Natural killer cell (primary cell): ENCODE measurements at regions not wholly inside any gene's neighbourhood (a gene's known extent, or its start where the extent isn't known, plus 50 kb on each side); places are given as distances from the start of the nearest gene placed in this dataset.

Source experiments
- ATAC-seq, 3 donors: fragments of 150-1000 bp in 2 of 3; fragments of 200-7000 bp in 1 of 3; cut with Tn5 transposase; 1 replicate in 1 of 3; 2 replicates in 2 of 3; pipeline ENCODE4 v1.10.0; 2021; ENCODE audit warnings: mild to moderate bottlenecking in 2 of 3, moderate library complexity in 2 of 3
- DNase-seq, 2 donors: peaks; one replicate each; pipeline versions ENCODE4 v3.0.0 to v3.0.0-alpha.2; 2013 to 2021; ENCODE audit warnings: mixed read lengths in 1 of 2
- H3K27ac ChIP-seq: one replicate; pipeline ENCODE4 v1.5.1; 2013; ENCODE audit warnings: mild to moderate bottlenecking, low read length
- H3K27me3 ChIP-seq: one replicate; pipeline ENCODE4 v1.6.1; 2013; ENCODE audit warnings: low read length; ENCODE audit not compliant: control insufficient read depth, insufficient read depth
- H3K36me3 ChIP-seq: one replicate; pipeline ENCODE4 v1.6.1; 2013; ENCODE audit warnings: low read length; ENCODE audit not compliant: control insufficient read depth, insufficient read depth
- H3K4me1 ChIP-seq: one replicate; pipeline ENCODE4 v1.6.1; 2013; ENCODE audit warnings: low read length; ENCODE audit not compliant: control insufficient read depth, insufficient read depth
- H3K4me3 ChIP-seq: one replicate; pipeline ENCODE4 v1.5.1; 2013; ENCODE audit warnings: low read length
- H3K9me3 ChIP-seq: one replicate; pipeline ENCODE4 v1.6.1; 2013; ENCODE audit warnings: low read length; ENCODE audit not compliant: control insufficient read depth, insufficient read depth
- H3K27ac Mint-ChIP-seq, 2 donors: one replicate each; pipeline ENCODE4 v1.8.0; 2022; ENCODE audit warnings: mild to moderate bottlenecking in 2 of 2, mixed read lengths in 2 of 2, moderate library complexity in 1 of 2
- H3K27me3 Mint-ChIP-seq, 2 donors: one replicate each; pipeline ENCODE4 v1.8.0; 2022; ENCODE audit warnings: low read depth in 2 of 2, mixed read lengths in 2 of 2
- H3K36me3 Mint-ChIP-seq: one replicate; pipeline ENCODE4 v1.8.0; 2022; ENCODE audit warnings: mixed read lengths
- H3K4me1 Mint-ChIP-seq, 2 donors: one replicate each; pipeline ENCODE4 v1.8.0; 2022; ENCODE audit warnings: mixed read lengths in 2 of 2
- H3K4me3 Mint-ChIP-seq: one replicate; pipeline ENCODE4 v1.8.0; 2022; ENCODE audit warnings: mild to moderate bottlenecking, moderate library complexity, mixed read lengths
- H3K9me3 Mint-ChIP-seq, 2 donors: one replicate each; pipeline ENCODE4 v1.8.0; 2022; ENCODE audit warnings: mixed read lengths in 2 of 2
- WGBS: methylation state at CpG from one replicate; pipeline ENCODE4 v1.1.7; 2013; ENCODE audit warnings: missing lambda C conversion rate; ENCODE audit not compliant: insufficient coverage; 5-methylcytosine and 5-hydroxymethylcytosine counted together
- intact Hi-C: fragments of 100-400 bp; cut with micrococcal nuclease; formaldehyde crosslinking; loops from one replicate; pipeline ENCODE4 v1.14.2; 2022
- TF ChIP-seq, protein P1 (sequence below): fragments of 200-600 bp; IDR thresholded peaks from one replicate; pipeline ENCODE4 v1.8.0; 2022; ENCODE audit warnings: antibody characterized with exemption

DNA sequence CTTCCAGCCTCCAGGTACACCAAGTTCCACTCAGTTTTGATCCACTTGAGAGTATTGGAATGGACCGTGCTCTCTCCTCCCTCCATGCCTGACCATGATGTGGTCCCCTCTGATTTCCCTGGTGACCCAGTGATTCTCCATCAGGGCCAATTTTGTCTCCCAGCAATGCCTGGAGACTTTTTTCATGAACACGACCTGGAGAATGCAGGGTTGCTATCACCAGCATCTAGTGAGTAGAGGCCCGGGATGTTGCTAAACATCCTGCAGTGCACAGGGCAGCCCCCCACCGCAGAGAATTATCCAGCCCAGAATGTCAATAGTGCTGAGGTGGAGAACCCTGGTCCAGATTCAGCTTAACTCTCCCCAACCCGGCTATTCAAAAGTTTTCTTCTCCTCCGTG, 134.0 kb upstream of the RREB1 start:
- Mint-ChIP-seq H3K4me3 (no peak overlapping the region), H3K27me3 (peaks cover 0 to 4% of the 10 kb centered on the region in 2 donors), H3K4me1 (no peaks in the 10 kb centered on the region), H3K27ac (no peak overlapping the region), H3K9me3 (no peaks in the 10 kb centered on the region), H3K36me3 (no peaks in the 10 kb centered on the region)
- no peak overlapping the region for H3K27ac ChIP-seq
- H3K4me1 ChIP-seq: no peaks in the 10 kb centered on the region
- WGBS: 91% methylated on average over 6 of the region's 6 CpGs
- no peaks in the 10 kb centered on the region for H3K9me3 ChIP-seq
- no peak overlapping the region for H3K4me3 ChIP-seq
- H3K27me3 ChIP-seq: no peaks in the 10 kb centered on the region
- TF ChIP-seq, protein P1, sequence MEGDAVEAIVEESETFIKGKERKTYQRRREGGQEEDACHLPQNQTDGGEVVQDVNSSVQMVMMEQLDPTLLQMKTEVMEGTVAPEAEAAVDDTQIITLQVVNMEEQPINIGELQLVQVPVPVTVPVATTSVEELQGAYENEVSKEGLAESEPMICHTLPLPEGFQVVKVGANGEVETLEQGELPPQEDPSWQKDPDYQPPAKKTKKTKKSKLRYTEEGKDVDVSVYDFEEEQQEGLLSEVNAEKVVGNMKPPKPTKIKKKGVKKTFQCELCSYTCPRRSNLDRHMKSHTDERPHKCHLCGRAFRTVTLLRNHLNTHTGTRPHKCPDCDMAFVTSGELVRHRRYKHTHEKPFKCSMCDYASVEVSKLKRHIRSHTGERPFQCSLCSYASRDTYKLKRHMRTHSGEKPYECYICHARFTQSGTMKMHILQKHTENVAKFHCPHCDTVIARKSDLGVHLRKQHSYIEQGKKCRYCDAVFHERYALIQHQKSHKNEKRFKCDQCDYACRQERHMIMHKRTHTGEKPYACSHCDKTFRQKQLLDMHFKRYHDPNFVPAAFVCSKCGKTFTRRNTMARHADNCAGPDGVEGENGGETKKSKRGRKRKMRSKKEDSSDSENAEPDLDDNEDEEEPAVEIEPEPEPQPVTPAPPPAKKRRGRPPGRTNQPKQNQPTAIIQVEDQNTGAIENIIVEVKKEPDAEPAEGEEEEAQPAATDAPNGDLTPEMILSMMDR: no peak
- intact Hi-C loops: no loop called here
- no peak for DNase-seq
- no peak for ATAC-seq
- H3K36me3 ChIP-seq: no peaks in the 10 kb centered on the region

DNA sequence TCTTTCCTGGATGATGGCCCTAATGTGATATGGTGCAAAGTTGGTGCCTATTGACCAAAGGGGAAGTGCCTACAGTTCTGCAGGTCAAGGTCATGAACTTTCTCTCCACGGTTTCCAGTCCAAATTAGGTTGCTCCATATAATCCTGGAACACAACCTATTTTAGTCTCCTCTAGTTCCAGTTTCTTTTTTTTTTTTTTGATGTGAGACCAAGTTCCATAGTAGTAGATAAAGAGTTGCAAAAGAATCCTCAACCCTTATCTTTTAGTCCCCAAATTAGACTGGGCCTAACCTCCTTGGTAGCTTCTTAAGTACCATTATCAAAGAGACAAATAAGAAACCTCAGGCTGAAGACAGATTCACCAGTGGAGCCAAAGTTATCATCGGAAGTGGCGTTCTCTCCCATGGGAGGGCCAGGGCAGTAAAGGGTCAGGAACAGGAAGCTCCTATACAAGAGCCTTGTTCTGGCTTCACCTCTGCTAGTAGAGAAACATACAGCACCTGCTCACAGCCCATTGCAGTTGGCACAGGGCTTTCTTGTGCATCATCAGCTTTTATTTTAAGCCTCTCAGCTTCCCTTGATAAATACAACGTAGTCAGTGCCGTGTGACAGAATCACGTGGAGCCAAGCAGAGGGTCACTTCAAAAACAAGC, 132.2 kb upstream of the RREB1 start:
- H3K4me3 ChIP-seq: no peak overlapping the region
- H3K27me3 ChIP-seq: no peaks in the 10 kb centered on the region
- Mint-ChIP-seq H3K27ac (no peak overlapping the region), H3K36me3 (no peaks in the 10 kb centered on the region), H3K9me3 (no peaks in the 10 kb centered on the region), H3K27me3 (peaks cover 0 to 4% of the 10 kb centered on the region in 2 donors), H3K4me1 (no peaks in the 10 kb centered on the region), H3K4me3 (no peak overlapping the region)
- no peaks in the 10 kb centered on the region for H3K9me3 ChIP-seq
- no peaks in the 10 kb centered on the region for H3K36me3 ChIP-seq
- DNase-seq: no peak
- ATAC-seq: no peak
- no peak overlapping the region for H3K27ac ChIP-seq
- TF ChIP-seq, protein P1: no peak
- intact Hi-C loops: no loop called here
- no peaks in the 10 kb centered on the region for H3K4me1 ChIP-seq
- WGBS: 90% methylated on average over 6 of the region's 6 CpGs

DNA sequence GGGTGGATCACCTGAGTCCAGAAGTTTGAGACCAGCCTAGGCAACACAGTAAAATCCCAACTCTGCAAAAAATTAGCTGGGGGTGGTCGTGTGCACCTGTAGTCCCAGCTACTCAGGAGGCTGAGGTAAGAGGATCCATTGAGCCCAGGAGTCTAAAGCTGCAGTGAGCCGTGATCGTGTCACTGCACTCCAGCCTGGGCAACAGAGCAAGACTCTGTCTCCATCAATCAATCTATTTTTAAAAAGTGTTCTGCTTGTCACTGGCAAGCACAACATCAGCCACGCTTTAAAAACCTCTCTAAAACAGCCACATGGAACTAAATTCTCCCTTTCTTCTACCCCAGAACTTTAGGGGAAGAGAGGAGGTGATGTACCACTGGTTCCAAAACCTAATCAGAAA, 131.6 kb upstream of the RREB1 start:
- Mint-ChIP-seq H3K27ac (no peak overlapping the region), H3K4me1 (no peaks in the 10 kb centered on the region), H3K9me3 (no peaks in the 10 kb centered on the region), H3K4me3 (no peak overlapping the region), H3K27me3 (peaks cover 0 to 4% of the 10 kb centered on the region in 2 donors), H3K36me3 (no peaks in the 10 kb centered on the region)
- Histone ChIP-seq H3K4me1 (no peaks in the 10 kb centered on the region), H3K4me3 (no peak overlapping the region), H3K27ac (no peak overlapping the region), H3K9me3 (no peaks in the 10 kb centered on the region), H3K36me3 (no peaks in the 10 kb centered on the region), H3K27me3 (no peaks in the 10 kb centered on the region)
- WGBS: 84% methylated on average over 4 of the region's 4 CpGs
- intact Hi-C loops: no loop called here
- DNase-seq (no peak), ATAC-seq (no peak)
- TF ChIP-seq, protein P1: no peak

- H3K27me3 ChIP-seq: no peaks in the 10 kb centered on the region
- no peaks in the 10 kb centered on the region for H3K4me1 ChIP-seq
- Mint-ChIP-seq H3K9me3 (no peaks in the 10 kb centered on the region), H3K36me3 (no peaks in the 10 kb centered on the region), H3K27ac (no peak overlapping the region), H3K4me1 (no peaks in the 10 kb centered on the region), H3K4me3 (no peak overlapping the region), H3K27me3 (peaks cover 0 to 8% of the 10 kb centered on the region in 2 donors)
- H3K36me3 ChIP-seq: no peaks in the 10 kb centered on the region
- H3K9me3 ChIP-seq: no peaks in the 10 kb centered on the region
- no peak overlapping the region for H3K4me3 ChIP-seq
- intact Hi-C loops: no loop called here
- DNase-seq (no peak), ATAC-seq (no peak)
- 58% methylated on average over 5 of the region's 5 CpGs for WGBS
- TF ChIP-seq, protein P1: no peak
- H3K27ac ChIP-seq: no peak overlapping the region
These were observed 129.0 kb upstream of the RREB1 start for GRCh38 chr6:6978731-6979130.
